DMS53 treated with DMSO at 0.1 percent for 48 hours (cell line): ENCODE measurements at regions not wholly inside any gene's neighbourhood (a gene's known extent, or its start where the extent isn't known, plus 50 kb on each side); places are given as distances from the start of the nearest gene placed in this dataset.
A peak's percentile ranks its signal among the peaks of the same experiment; 100 is the strongest.

Experiments used
- DNase-seq: peaks from one replicate; lab custom pipeline; 2025; ENCODE audit not compliant: unreplicated experiment; lab: John Stamatoyannopoulos, UW

- no peak for DNase-seq
Observed at GRCh38 chr1:13921190-13921589, 221.2 kb downstream of the PRDM2 start.

GRCh38 chr1:13922466-13923110 lies 222.6 kb downstream of the PRDM2 start:
- no peak for DNase-seq

- no peak for DNase-seq
Observed at GRCh38 chr1:13926556-13926955, 226.6 kb downstream of the PRDM2 start.

- no peak for DNase-seq
Observed at GRCh38 chr1:13927736-13928135, 227.7 kb downstream of the PRDM2 start.

- no peak for DNase-seq
Observed at GRCh38 chr1:13929313-13929712, 229.3 kb downstream of the PRDM2 start.

GRCh38 chr1:13930151-13930550 lies 230.2 kb downstream of the PRDM2 start:
- DNase-seq, result no peak

GRCh38 chr1:13931226-13931625 lies 231.2 kb downstream of the PRDM2 start:
- no peak for DNase-seq

GRCh38 chr1:13935336-13935735 lies 235.3 kb downstream of the PRDM2 start:
- DNase-seq, result no peak

- no peak for DNase-seq
Observed at GRCh38 chr1:13941315-13941714, 241.3 kb downstream of the PRDM2 start.

GRCh38 chr1:13943055-13943454 lies 243.1 kb downstream of the PRDM2 start:
- no peak for DNase-seq

GRCh38 chr1:13945856-13946255 lies 245.9 kb downstream of the PRDM2 start:
- no peak for DNase-seq

- DNase-seq, result no peak
Observed at GRCh38 chr1:13947658-13948057, 247.7 kb downstream of the PRDM2 start.

GRCh38 chr1:13948396-13948795 lies 248.4 kb downstream of the PRDM2 start:
- no peak for DNase-seq

GRCh38 chr1:13948888-13949391 lies 249.0 kb downstream of the PRDM2 start:
- DNase-seq, result no peak

- DNase-seq, result no peak
Observed at GRCh38 chr1:13949546-13949945, 249.6 kb downstream of the PRDM2 start.

- no peak for DNase-seq
Observed at GRCh38 chr1:13950637-13951036, 250.6 kb downstream of the PRDM2 start.

- DNase-seq, result no peak
Observed at GRCh38 chr1:13951793-13952751, 252.1 kb downstream of the PRDM2 start.

GRCh38 chr1:13952985-13953384 lies 253.0 kb downstream of the PRDM2 start:
- DNase-seq, result no peak

- no peak for DNase-seq
Observed at GRCh38 chr1:13956393-13956792, 256.4 kb downstream of the PRDM2 start.

- peak; percentile 25 for DNase-seq
Observed at GRCh38 chr1:13960375-13960987, 260.5 kb downstream of the PRDM2 start.

GRCh38 chr1:13964768-13965167 lies 264.8 kb downstream of the PRDM2 start:
- no peak for DNase-seq
